ENCODE measurements at regions not wholly inside any gene's neighbourhood (a gene's known extent, or its start where the extent isn't known, plus 50 kb on each side); places are given as distances from the start of the nearest gene placed in this dataset.
"Not testable (repeated sequence)": the region's sequence is repeated elsewhere in the genome, so short reads cannot be mapped to it uniquely, and the experiment has no call there.

- no peak for DNase-seq
Measured at GRCh38 chr3:95197661-95198060, 1134.8 kb downstream of the NSUN3 start.

- DNase-seq, result no peak
Measured at GRCh38 chr3:95200384-95200783, 1137.5 kb downstream of the NSUN3 start.

- no peak for DNase-seq
Measured at GRCh38 chr3:95210878-95211277, 1148.0 kb downstream of the NSUN3 start.

- no peak for DNase-seq
Measured at GRCh38 chr3:95212117-95212516, 1149.3 kb downstream of the NSUN3 start.

GRCh38 chr3:95215437-95215957 is 1152.6 kb downstream of the NSUN3 start:
- no peak for DNase-seq

- no peak for DNase-seq
Measured at GRCh38 chr3:95217661-95218060, 1154.8 kb downstream of the NSUN3 start.

- no peak for DNase-seq
Measured at GRCh38 chr3:95218484-95218883, 1155.6 kb downstream of the NSUN3 start.

- DNase-seq, result no peak
Measured at GRCh38 chr3:95226437-95226836, 1163.6 kb downstream of the NSUN3 start.

- DNase-seq, result no peak
Measured at GRCh38 chr3:95227092-95227491, 1164.2 kb downstream of the NSUN3 start.

- no peak for DNase-seq
Measured at GRCh38 chr3:95228416-95228815, 1165.6 kb downstream of the NSUN3 start.

GRCh38 chr3:95235916-95236315 is 1173.1 kb downstream of the NSUN3 start:
- no peak for DNase-seq

GRCh38 chr3:95237783-95238182 is 1174.9 kb downstream of the NSUN3 start:
- DNase-seq, result no peak

GRCh38 chr3:95240395-95240794 is 1177.5 kb downstream of the NSUN3 start:
- DNase-seq, result no peak

- DNase-seq, result not testable (repeated sequence)
Measured at GRCh38 chr3:95241256-95241655, 1178.4 kb downstream of the NSUN3 start.

- DNase-seq, result no peak
Measured at GRCh38 chr3:95246413-95246812, 1183.6 kb downstream of the NSUN3 start.

GRCh38 chr3:95254061-95254460 is 1191.2 kb downstream of the NSUN3 start:
- DNase-seq, result no peak

GRCh38 chr3:95254758-95255157 is 1191.9 kb downstream of the NSUN3 start:
- no peak for DNase-seq

GRCh38 chr3:95265129-95265528 is 1202.3 kb downstream of the NSUN3 start:
- no peak for DNase-seq

- no peak for DNase-seq
Measured at GRCh38 chr3:95271395-95271794, 1208.5 kb downstream of the NSUN3 start.

- DNase-seq, result no peak
Measured at GRCh38 chr3:95272166-95272565, 1209.3 kb downstream of the NSUN3 start.

GRCh38 chr3:95272781-95273180 is 1209.9 kb downstream of the NSUN3 start:
- no peak for DNase-seq

- DNase-seq, result no peak
Measured at GRCh38 chr3:95277613-95278012, 1214.8 kb downstream of the NSUN3 start.

- no peak for DNase-seq
Measured at GRCh38 chr3:95280711-95281352, 1218.0 kb downstream of the NSUN3 start.

GRCh38 chr3:95289295-95289694 is 1226.4 kb downstream of the NSUN3 start:
- no peak for DNase-seq

GRCh38 chr3:95297581-95297980 is 1234.7 kb downstream of the NSUN3 start:
- no peak for DNase-seq
